ENCODE measurements at regions not wholly inside any gene's neighbourhood (a gene's known extent, or its start where the extent isn't known, plus 50 kb on each side); places are given as distances from the start of the nearest gene placed in this dataset.

GRCh38 chr5:175290379-175290778 is 153.6 kb downstream of the DRD1 start:
- Mint-ChIP-seq H3K4me1 (no peaks in the 10 kb centered on the region), H3K36me3 (ENCODE audit: low read depth) (no peaks in the 10 kb centered on the region), H3K27me3 (ENCODE audit: low read depth) (peaks cover 12% of the 10 kb centered on the region), H3K4me3 (no peak overlapping the region), H3K27ac (ENCODE audit: unreplicated experiment) (no peak overlapping the region), H3K9me3 (no peaks in the 10 kb centered on the region)
- no peak for TF ChIP-seq CTCF (conservative IDR thresholded peaks at IDR 0.05)
- no peak for DNase-seq (ENCODE audit: low read depth, low spot score)

- no peak for TF ChIP-seq CTCF (conservative IDR thresholded peaks at IDR 0.05)
- Mint-ChIP-seq H3K4me3 (no peak overlapping the region), H3K4me1 (no peaks in the 10 kb centered on the region), H3K36me3 (ENCODE audit: low read depth) (no peaks in the 10 kb centered on the region), H3K9me3 (no peaks in the 10 kb centered on the region), H3K27ac (ENCODE audit: unreplicated experiment) (no peak overlapping the region), H3K27me3 (ENCODE audit: low read depth) (peaks cover 30% of the 10 kb centered on the region)
- no peak for DNase-seq (ENCODE audit: low read depth, low spot score)
These were observed 155.8 kb downstream of the DRD1 start for GRCh38 chr5:175288048-175288621.

- no peaks in the 10 kb centered on the region for H3K4me1 Mint-ChIP-seq
- no peak for DNase-seq (ENCODE audit: low read depth, low spot score)
- no peak overlapping the region for H3K27ac Mint-ChIP-seq (ENCODE audit: unreplicated experiment)
- no peak for TF ChIP-seq CTCF (conservative IDR thresholded peaks at IDR 0.05)
- no peaks in the 10 kb centered on the region for H3K9me3 Mint-ChIP-seq
- H3K36me3 Mint-ChIP-seq (ENCODE audit: low read depth): no peaks in the 10 kb centered on the region
- no peak overlapping the region for H3K4me3 Mint-ChIP-seq
- H3K27me3 Mint-ChIP-seq (ENCODE audit: low read depth): peaks cover 39% of the 10 kb centered on the region
These were observed 157.0 kb downstream of the DRD1 start for GRCh38 chr5:175286981-175287380.

GRCh38 chr5:175285261-175285660 is 158.7 kb downstream of the DRD1 start:
- DNase-seq (ENCODE audit: low read depth, low spot score): no peak
- TF ChIP-seq CTCF (conservative IDR thresholded peaks at IDR 0.05): no peak
- Mint-ChIP-seq H3K9me3 (no peaks in the 10 kb centered on the region), H3K4me3 (no peak overlapping the region), H3K27ac (ENCODE audit: unreplicated experiment) (no peak overlapping the region), H3K4me1 (no peaks in the 10 kb centered on the region), H3K27me3 (ENCODE audit: low read depth) (peaks cover 46% of the 10 kb centered on the region), H3K36me3 (ENCODE audit: low read depth) (no peaks in the 10 kb centered on the region)

GRCh38 chr5:175284806-175285205 is 159.2 kb downstream of the DRD1 start:
- Mint-ChIP-seq H3K36me3 (ENCODE audit: low read depth) (no peaks in the 10 kb centered on the region), H3K9me3 (no peaks in the 10 kb centered on the region), H3K4me3 (no peak overlapping the region), H3K27ac (ENCODE audit: unreplicated experiment) (no peak overlapping the region), H3K27me3 (ENCODE audit: low read depth) (peaks cover 47% of the 10 kb centered on the region), H3K4me1 (no peaks in the 10 kb centered on the region)
- DNase-seq (ENCODE audit: low read depth, low spot score): no peak
- no peak for TF ChIP-seq CTCF (conservative IDR thresholded peaks at IDR 0.05)

Data from neural crest cell (in vitro differentiated cells).